ENCODE measurements at regions not wholly inside any gene's neighbourhood (a gene's known extent, or its start where the extent isn't known, plus 50 kb on each side); places are given as distances from the start of the nearest gene placed in this dataset.

DNA sequence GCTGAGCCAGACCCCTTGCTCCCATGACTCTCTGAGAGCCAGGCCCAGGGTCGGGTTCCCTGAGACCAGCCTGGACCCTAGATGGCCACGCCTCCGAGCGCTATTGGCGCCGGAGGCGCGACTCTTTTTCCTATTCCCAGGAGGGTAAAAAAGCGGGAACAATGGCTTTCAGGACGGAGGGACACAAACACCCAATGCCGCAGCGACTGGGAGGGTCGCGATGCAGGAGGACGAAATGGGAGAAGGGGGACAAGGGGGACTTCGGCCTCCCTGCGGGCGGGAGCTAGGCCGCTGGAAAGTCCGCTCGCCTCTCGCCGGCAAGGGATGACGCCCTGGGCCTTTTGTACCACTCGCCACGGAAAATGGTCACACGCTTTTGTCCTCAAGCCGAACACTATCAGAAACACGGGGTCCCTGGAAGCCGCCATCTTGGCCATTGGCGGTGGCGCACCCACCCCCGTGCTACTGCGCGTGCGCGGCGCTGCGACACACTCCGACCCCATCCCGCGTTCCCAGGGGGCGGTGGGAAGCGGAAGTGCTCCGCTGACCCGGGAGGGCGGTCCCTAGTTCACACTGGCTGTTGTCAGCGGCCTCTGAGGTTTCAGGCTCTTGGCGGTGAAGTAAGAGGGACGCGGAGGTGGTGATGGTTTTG is 98.4 kb downstream of the ZNF674 start (continued):
- TF ChIP-seq ZBTB40 (IDR thresholded peaks at IDR 0.05): peak; percentile 68
- TF ChIP-seq ZBTB40 (CRISPR knock-in tag; IDR thresholded peaks at IDR 0.05): no peak
- TF ChIP-seq POLR2G (IDR thresholded peaks at IDR 0.05; ENCODE audit: low read depth, low read length): peak; percentile 76
- TF ChIP-seq TRIM24 (IDR thresholded peaks at IDR 0.05): no peak
- peak; percentile 90 to 92 for TF ChIP-seq NRF1 (conservative IDR thresholded peaks at IDR 0.05 in 1 of 2, IDR thresholded peaks at IDR 0.05 in 1 of 2)
- 0 out of 2 replicates have a peak, but pooled peaks have one; percentile 9 for TF ChIP-seq RB1 (IDR thresholded peaks at IDR 0.05; ENCODE audit: low read depth)
- TF ChIP-seq EGR1 (conservative IDR thresholded peaks at IDR 0.05): peak; percentile 40
- TF ChIP-seq CCAR2 (IDR thresholded peaks at IDR 0.05; ENCODE audit: low read depth, low read length): no peak
- no peak for TF ChIP-seq NBN (IDR thresholded peaks at IDR 0.05; ENCODE audit: low read depth)
- no peak for TF ChIP-seq SAP30 (IDR thresholded peaks at IDR 0.05; ENCODE audit: borderline replicate concordance, insufficient read depth, low read depth, low read length, poor library complexity, severe bottlenecking)
- peak; percentile 50; the same call in 1 of the 2 replicates for TF ChIP-seq GABPB1 (CRISPR knock-in tag; IDR thresholded peaks at IDR 0.05)
- TF ChIP-seq FOS (IDR thresholded peaks at IDR 0.05; ENCODE audit: extremely low read depth, insufficient read length): no peak
- TF ChIP-seq HDAC1 (IDR thresholded peaks at IDR 0.05): peak in 1 of 2 experiments; percentile 43; a peak in 1 of 4 replicates
- no peak for TF ChIP-seq ARID2 (IDR thresholded peaks at IDR 0.05)
- TF ChIP-seq SUPT5H (IDR thresholded peaks at IDR 0.05): peak; percentile 58; the same call in 1 of the 2 replicates
- TF ChIP-seq, protein P1, sequence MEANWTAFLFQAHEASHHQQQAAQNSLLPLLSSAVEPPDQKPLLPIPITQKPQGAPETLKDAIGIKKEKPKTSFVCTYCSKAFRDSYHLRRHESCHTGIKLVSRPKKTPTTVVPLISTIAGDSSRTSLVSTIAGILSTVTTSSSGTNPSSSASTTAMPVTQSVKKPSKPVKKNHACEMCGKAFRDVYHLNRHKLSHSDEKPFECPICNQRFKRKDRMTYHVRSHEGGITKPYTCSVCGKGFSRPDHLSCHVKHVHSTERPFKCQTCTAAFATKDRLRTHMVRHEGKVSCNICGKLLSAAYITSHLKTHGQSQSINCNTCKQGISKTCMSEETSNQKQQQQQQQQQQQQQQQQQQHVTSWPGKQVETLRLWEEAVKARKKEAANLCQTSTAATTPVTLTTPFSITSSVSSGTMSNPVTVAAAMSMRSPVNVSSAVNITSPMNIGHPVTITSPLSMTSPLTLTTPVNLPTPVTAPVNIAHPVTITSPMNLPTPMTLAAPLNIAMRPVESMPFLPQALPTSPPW (CRISPR knock-in tag; IDR thresholded peaks at IDR 0.05): peak; percentile 60
